IPS-18a (cell line): ENCODE measurements at regions not wholly inside any gene's neighbourhood (a gene's known extent, or its start where the extent isn't known, plus 50 kb on each side); places are given as distances from the start of the nearest gene placed in this dataset.

ENCODE experiments used
- H3K27ac ChIP-seq: one replicate; pipeline ENCODE4 v1.5.1; 2013; ENCODE audit warnings: low read length
- H3K27me3 ChIP-seq: one replicate; pipeline ENCODE4 v1.6.1; 2013; ENCODE audit warnings: mild to moderate bottlenecking, low read length; ENCODE audit not compliant: control insufficient read depth, insufficient read depth
- H3K36me3 ChIP-seq: one replicate; pipeline ENCODE4 v1.6.1; 2013; ENCODE audit warnings: low read depth, low read length; ENCODE audit not compliant: control insufficient read depth
- H3K4me1 ChIP-seq: one replicate; pipeline ENCODE4 v1.6.1; 2013; ENCODE audit warnings: low read depth, low read length; ENCODE audit not compliant: control insufficient read depth
- H3K4me3 ChIP-seq: one replicate; pipeline ENCODE4 v1.5.1; 2013; ENCODE audit warnings: low read length
- H3K9ac ChIP-seq: one replicate; pipeline ENCODE4 v1.6.1; 2013; ENCODE audit warnings: mild to moderate bottlenecking, low read length, moderate library complexity
- H3K9me3 ChIP-seq: one replicate; pipeline ENCODE4 v1.6.1; 2013; ENCODE audit warnings: low read depth, low read length; ENCODE audit not compliant: control insufficient read depth

GRCh38 chr20:4571759-4572531 is 114.3 kb upstream of the PRNP start:
- Histone ChIP-seq H3K4me1 (peaks cover 15% of the 10 kb centered on the region), H3K9me3 (no peaks in the 10 kb centered on the region), H3K4me3 (no peak overlapping the region), H3K27me3 (no peaks in the 10 kb centered on the region), H3K9ac (no peak overlapping the region), H3K27ac (no peak overlapping the region), H3K36me3 (no peaks in the 10 kb centered on the region)

GRCh38 chr20:4569865-4570264 is 116.4 kb upstream of the PRNP start:
- Histone ChIP-seq H3K4me1 (peaks cover 15% of the 10 kb centered on the region), H3K4me3 (no peak overlapping the region), H3K9me3 (no peaks in the 10 kb centered on the region), H3K36me3 (no peaks in the 10 kb centered on the region), H3K9ac (no peak overlapping the region), H3K27me3 (no peaks in the 10 kb centered on the region), H3K27ac (no peak overlapping the region)

- Histone ChIP-seq H3K4me3 (no peak overlapping the region), H3K36me3 (no peaks in the 10 kb centered on the region), H3K9me3 (no peaks in the 10 kb centered on the region), H3K9ac (no peak overlapping the region), H3K27ac (no peak overlapping the region), H3K4me1 (peaks cover 13% of the 10 kb centered on the region), H3K27me3 (no peaks in the 10 kb centered on the region)
Measured at GRCh38 chr20:4569092-4569491, 117.2 kb upstream of the PRNP start.

GRCh38 chr20:4568361-4568959 is 117.8 kb upstream of the PRNP start:
- H3K27ac ChIP-seq: no peak overlapping the region
- H3K27me3 ChIP-seq: no peaks in the 10 kb centered on the region
- no peaks in the 10 kb centered on the region for H3K9me3 ChIP-seq
- H3K36me3 ChIP-seq: no peaks in the 10 kb centered on the region
- no peak overlapping the region for H3K9ac ChIP-seq
- H3K4me3 ChIP-seq: no peak overlapping the region
- peaks cover 8% of the 10 kb centered on the region for H3K4me1 ChIP-seq

- Histone ChIP-seq H3K9me3 (no peaks in the 10 kb centered on the region), H3K27ac (no peak overlapping the region)
Measured at GRCh38 chr20:4567170-4567569, 119.1 kb upstream of the PRNP start.

GRCh38 chr20:4563534-4563933 is 122.7 kb upstream of the PRNP start:
- H3K9ac ChIP-seq: no peak overlapping the region
- H3K27me3 ChIP-seq: no peaks in the 10 kb centered on the region
- no peaks in the 10 kb centered on the region for H3K36me3 ChIP-seq
- H3K4me1 ChIP-seq: peaks cover 4% of the 10 kb centered on the region
- no peak overlapping the region for H3K4me3 ChIP-seq
- H3K9me3 ChIP-seq: no peaks in the 10 kb centered on the region
- no peak overlapping the region for H3K27ac ChIP-seq

More at GRCh38 chr20:4567170-4567569, 119.1 kb upstream of the PRNP start:
- Histone ChIP-seq H3K4me3 (no peak overlapping the region), H3K27me3 (no peaks in the 10 kb centered on the region), H3K9ac (no peak overlapping the region), H3K36me3 (no peaks in the 10 kb centered on the region), H3K4me1 (peaks cover 10% of the 10 kb centered on the region)

GRCh38 chr20:4563031-4563430 is 123.2 kb upstream of the PRNP start:
- H3K9ac ChIP-seq: no peak overlapping the region

GRCh38 chr20:4560667-4561066 is 125.6 kb upstream of the PRNP start:
- H3K4me3 ChIP-seq: no peak overlapping the region
- no peaks in the 10 kb centered on the region for H3K36me3 ChIP-seq
- no peaks in the 10 kb centered on the region for H3K9me3 ChIP-seq
- peaks cover 4% of the 10 kb centered on the region for H3K4me1 ChIP-seq
- H3K27ac ChIP-seq: no peak overlapping the region
- H3K27me3 ChIP-seq: no peaks in the 10 kb centered on the region
- H3K9ac ChIP-seq: no peak overlapping the region

More at GRCh38 chr20:4563031-4563430, 123.2 kb upstream of the PRNP start:
- Histone ChIP-seq H3K4me3 (no peak overlapping the region), H3K27ac (no peak overlapping the region), H3K36me3 (no peaks in the 10 kb centered on the region), H3K4me1 (peaks cover 4% of the 10 kb centered on the region), H3K9me3 (no peaks in the 10 kb centered on the region), H3K27me3 (no peaks in the 10 kb centered on the region)

- no peak overlapping the region for H3K4me3 ChIP-seq
Measured at GRCh38 chr20:4559906-4560305, 126.3 kb upstream of the PRNP start.

GRCh38 chr20:4559106-4559505 is 127.2 kb upstream of the PRNP start:
- Histone ChIP-seq H3K27me3 (no peaks in the 10 kb centered on the region), H3K4me3 (no peak overlapping the region), H3K4me1 (peaks cover 4% of the 10 kb centered on the region), H3K36me3 (no peaks in the 10 kb centered on the region), H3K9me3 (no peaks in the 10 kb centered on the region), H3K9ac (no peak overlapping the region), H3K27ac (no peak overlapping the region)

More at GRCh38 chr20:4559906-4560305, 126.3 kb upstream of the PRNP start:
- H3K27me3 ChIP-seq: no peaks in the 10 kb centered on the region
- no peaks in the 10 kb centered on the region for H3K36me3 ChIP-seq
- H3K9me3 ChIP-seq: no peaks in the 10 kb centered on the region
- peaks cover 4% of the 10 kb centered on the region for H3K4me1 ChIP-seq
- no peak overlapping the region for H3K27ac ChIP-seq
- no peak overlapping the region for H3K9ac ChIP-seq

GRCh38 chr20:4556781-4557180 is 129.5 kb upstream of the PRNP start:
- H3K27me3 ChIP-seq: no peaks in the 10 kb centered on the region
- no peaks in the 10 kb centered on the region for H3K4me1 ChIP-seq
- H3K9me3 ChIP-seq: no peaks in the 10 kb centered on the region
- no peak overlapping the region for H3K27ac ChIP-seq
- H3K9ac ChIP-seq: no peak overlapping the region
- H3K4me3 ChIP-seq: no peak overlapping the region
- no peaks in the 10 kb centered on the region for H3K36me3 ChIP-seq
